GM19023 (cell line): ENCODE measurements at regions not wholly inside any gene's neighbourhood (a gene's known extent, or its start where the extent isn't known, plus 50 kb on each side); places are given as distances from the start of the nearest gene placed in this dataset.
A peak's percentile ranks its signal among the peaks of the same experiment; 100 is the strongest.

ENCODE experiments used
- ATAC-seq: cut with Tn5 transposase; IDR thresholded peaks from one replicate; pipeline ENCODE4 v1.9.1; 2021; ENCODE audit warnings: mild to moderate bottlenecking, moderate library complexity; ENCODE audit not compliant: unreplicated experiment

- ATAC-seq: no peak
These were observed 917.0 kb downstream of the TUSC7 start for GRCh38 chr3:117626577-117626976.

- ATAC-seq: no peak
These were observed 919.3 kb downstream of the TUSC7 start for GRCh38 chr3:117628823-117629291.

DNA sequence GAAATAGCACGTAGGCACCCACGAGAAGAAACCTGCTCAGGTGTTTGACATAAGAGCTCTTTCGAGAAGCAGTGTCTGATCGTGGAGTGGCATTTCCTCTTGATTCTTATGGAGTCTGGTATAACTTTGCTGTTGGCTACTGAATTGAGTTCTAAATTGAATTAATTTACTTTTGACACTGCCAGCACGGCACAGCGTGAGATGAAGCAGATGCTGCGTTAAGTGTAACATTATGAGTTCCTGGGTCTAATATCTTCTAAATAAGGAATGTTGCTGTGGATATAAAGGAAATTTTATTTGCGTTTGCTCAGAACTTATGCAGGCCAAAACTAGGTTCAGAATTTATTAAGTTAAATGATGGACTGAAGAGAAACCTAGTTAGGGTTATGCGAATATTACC lies 919.9 kb downstream of the TUSC7 start:
- ATAC-seq: no peak

- peak; percentile 44 for ATAC-seq
These were observed 920.9 kb downstream of the TUSC7 start for GRCh38 chr3:117630469-117630868.

GRCh38 chr3:117630885-117631284 lies 921.3 kb downstream of the TUSC7 start:
- no peak for ATAC-seq

GRCh38 chr3:117631781-117632180 lies 922.2 kb downstream of the TUSC7 start:
- ATAC-seq: no peak

DNA sequence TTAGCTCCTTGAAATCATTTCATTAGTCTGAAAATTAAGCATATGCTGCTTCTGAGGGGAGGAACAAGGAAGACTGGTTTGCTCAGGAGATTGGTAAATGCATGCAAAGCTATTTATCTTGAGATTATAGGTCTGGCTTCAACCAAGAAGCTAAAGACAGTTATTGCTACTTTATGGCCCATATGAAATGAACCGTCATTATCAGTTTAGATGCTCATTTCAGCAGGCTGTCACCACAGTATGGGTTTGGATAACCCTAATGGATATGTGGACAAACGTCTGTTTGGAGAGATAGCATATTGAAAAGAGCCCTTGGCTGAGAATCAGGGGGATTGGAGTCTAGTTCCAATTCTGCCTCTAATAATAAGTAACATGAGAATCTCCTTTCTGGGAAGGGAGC lies 922.6 kb downstream of the TUSC7 start:
- no peak for ATAC-seq

DNA sequence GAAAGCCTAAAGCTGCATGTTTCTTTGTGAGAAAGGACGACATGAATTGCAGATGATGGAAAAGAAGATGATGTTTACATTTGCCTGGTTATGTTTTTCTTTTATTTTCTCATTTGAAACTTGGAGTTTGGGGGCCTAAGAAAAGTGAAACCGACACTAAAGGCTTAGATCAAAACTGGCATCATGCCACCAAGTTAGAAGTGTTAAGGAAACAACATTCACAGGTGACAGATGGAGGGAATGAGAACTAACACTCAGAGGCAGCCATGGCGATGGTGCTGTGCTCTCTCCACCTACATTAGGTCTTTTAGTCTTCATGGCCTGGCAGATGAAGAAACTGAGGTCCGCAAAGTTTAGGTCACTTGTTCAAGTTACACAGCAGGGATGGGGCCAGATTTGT lies 923.6 kb downstream of the TUSC7 start:
- ATAC-seq: no peak

- no peak for ATAC-seq
These were observed 928.1 kb downstream of the TUSC7 start for GRCh38 chr3:117637666-117638065.

- no peak for ATAC-seq
These were observed 934.6 kb downstream of the TUSC7 start for GRCh38 chr3:117644203-117644602.

DNA sequence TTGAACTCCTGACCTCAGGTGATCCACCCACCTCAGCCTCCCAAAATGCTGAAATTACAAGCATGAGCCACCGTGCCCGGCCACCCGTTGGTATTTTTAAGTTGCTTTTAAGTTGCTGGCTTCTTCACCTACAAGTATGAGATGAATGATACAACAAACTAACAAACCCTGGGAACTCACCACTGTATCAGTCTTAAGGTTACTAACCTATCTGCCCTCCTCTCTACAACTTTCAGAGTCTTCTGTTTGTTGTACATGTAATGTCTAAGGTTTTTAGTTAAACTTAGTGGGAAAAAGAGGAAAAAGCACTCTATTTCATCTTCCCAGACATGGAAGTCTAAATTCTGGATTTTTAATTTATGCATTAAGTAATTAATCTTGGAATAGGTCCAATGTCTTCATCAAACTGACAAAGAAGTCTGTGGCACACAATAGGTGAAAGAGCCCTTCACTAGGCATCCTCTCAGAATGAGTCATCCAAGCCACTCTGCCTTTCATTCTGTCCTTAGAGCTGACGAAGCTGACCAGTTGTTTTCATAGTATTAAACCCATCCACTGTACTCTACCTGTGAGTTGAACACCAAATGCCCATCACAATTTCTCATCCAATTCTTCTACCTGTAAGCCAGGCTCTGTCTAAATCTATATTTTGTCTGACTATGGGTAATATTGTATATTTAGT lies 936.1 kb downstream of the TUSC7 start:
- peak; percentile 74 for ATAC-seq

DNA sequence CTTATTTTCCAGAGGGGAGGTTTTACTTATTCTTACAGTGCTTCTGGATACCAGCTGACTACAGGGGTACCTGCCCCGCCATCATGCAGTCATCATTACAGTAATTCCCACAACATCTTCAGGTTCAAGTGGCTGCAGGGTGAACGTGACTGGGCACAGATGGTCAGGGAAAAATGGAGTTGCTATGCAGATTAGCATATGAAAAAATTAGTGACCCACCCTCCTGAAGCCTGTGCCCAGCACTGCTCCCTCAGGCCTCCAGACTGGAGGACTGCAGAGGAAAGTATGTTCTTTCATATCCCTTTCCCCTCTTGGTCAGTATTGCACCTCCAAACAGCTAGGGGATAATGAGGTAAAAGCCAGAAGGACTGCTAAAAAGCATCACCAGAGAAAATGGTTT lies 937.9 kb downstream of the TUSC7 start:
- ATAC-seq: no peak

DNA sequence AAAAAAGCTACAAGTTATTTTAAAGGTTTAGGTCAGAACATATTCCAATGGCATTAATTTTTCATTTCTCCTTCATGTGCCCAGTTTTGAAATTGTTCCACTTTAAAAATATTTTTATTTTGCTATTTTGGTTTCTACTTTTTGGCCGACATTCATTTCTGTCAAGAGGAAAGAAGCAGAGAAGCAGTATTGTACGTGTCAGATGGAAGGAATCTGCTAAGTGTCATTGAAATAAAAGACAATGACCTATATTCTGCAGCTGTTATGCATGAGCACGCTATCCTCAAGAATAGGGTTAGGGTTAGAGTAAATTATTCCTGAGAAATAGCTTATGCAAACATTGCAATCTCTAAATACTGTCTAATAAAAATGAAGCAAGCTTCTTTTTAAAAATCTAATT lies 941.7 kb downstream of the TUSC7 start:
- no peak for ATAC-seq

GRCh38 chr3:117656391-117656790 lies 946.8 kb downstream of the TUSC7 start:
- no peak for ATAC-seq

DNA sequence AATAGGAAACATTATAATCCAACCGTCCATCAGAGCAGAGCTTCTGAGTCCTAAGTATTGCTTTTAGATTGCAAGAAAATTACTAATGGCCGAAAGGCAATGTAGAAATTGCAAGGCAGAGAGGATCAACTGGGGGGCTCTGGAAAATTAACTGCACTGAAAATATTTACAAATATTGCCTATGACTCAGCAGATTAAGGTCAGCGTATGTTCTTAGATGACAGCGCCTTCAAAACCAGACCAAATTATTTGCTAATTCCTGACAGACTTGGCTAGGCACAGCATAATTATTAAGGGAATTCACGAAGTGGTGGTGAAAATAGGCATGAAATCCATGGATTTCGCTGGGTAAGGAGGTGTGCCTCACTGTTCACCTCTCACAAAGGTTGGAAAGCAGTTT lies 947.7 kb downstream of the TUSC7 start:
- no peak for ATAC-seq

DNA sequence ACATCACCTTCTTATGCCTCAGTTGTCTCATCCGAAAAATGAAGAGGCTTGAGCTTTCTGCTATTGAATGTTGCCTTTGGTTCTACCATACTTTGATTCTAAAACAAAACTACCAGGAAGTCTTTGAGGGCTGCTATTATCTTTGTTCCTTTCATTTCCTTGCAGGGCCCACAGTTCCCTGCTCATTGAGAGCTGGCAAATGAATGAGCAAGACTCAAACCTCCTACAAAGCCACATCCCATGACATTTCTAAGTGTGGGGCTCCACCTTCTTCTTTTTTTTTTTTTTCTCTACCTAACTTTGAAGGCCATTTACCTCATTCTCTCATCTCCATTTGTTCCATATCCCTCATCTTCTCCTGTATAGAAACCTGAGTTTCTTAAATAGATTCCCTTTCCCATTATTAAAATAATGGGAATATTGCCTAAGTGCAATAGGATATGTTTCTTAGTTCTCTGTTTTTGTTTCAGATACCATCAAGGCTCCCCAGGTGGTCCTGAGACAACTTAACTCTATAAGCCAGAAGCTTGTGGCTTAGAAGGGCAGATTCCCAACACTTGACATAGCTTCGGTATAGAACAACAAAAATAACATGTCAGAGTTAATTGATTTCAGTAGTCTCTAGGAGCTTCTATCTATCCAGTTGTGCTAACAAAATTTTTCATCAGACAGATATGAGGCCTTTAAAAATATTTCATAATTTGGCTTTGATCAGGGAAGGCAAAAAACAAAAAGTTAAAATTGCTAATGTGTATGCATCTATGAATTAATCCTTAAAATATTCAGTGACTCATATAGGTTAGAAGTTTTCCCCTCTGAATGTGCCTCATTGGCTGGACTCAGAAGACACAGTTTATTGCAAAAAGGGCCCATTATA lies 951.6 kb downstream of the TUSC7 start:
- ATAC-seq: no peak

DNA sequence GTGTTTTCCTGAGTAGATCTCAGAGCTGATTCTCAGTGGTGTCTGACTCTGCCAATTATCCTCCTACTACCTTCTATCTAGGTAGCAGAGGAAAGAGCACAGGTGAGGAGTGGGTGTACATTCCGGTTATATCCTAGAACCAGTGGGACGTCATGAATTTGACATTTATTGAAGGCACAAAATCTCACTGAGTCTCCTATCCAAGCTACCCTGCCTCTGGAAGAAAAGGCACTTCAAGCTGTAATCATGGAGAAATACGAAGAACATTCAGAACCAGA lies 952.2 kb downstream of the TUSC7 start:
- no peak for ATAC-seq

DNA sequence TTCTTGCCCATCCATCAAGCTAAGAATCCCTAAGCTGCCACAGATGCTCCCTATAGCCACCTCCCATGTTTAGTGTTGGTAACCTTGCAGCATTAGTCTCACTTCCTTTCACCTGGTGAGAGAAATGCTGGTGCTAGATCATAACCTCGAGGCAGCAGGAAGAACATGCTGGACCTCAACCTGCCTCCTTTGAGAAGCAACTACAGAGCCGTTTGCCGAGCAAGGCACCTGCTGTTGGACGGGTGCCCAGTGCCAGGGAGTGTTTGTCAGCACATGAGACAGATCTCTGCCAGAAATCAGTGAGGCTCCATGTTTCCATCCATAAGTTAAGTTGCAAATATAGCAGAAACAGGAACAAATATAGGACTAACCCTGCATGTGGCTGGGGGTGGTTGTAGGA lies 955.7 kb downstream of the TUSC7 start:
- ATAC-seq: no peak

- no peak for ATAC-seq
These were observed 956.7 kb downstream of the TUSC7 start for GRCh38 chr3:117666325-117666724.

DNA sequence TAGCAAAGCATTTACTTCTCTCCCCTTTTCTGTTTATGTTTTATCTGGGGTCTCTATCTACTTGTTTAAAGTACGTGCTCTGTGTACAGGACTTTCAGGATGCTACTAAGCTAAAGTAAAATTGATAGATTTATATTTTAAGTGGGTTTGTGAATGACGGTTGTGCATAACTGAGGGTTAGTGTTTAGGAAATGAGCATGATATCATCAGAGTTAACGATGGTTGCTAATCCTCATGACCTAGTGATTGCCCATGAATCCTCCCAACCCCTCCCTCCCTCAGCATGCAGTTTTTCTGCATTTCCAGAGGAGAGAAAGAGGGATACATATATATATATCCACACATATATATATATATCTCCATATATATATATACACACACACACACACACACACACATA lies 957.2 kb downstream of the TUSC7 start:
- ATAC-seq: no peak

DNA sequence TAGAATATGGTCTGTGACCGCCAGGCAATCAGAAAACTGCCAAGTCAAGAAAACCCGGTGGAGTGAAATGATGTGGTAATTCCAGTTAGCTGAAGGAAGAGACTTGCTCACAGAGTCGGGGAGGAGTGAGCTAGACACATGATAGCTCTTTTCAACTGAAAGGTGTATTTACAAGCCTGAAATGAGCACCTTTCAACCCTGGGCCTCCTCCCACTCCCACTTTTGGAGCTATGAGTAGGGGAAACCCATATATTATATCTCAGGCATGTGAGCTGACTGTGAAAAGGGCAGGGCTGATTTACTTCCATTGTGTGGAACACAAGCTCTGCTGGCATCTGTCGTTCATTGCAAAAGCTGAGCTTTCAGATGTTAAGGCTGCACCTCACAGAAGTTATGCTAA lies 960.2 kb downstream of the TUSC7 start:
- ATAC-seq: no peak

- no peak for ATAC-seq
These were observed 962.2 kb downstream of the TUSC7 start for GRCh38 chr3:117671722-117672318.
